Osteocyte (in vitro differentiated cells): ENCODE measurements at regions not wholly inside any gene's neighbourhood (a gene's known extent, or its start where the extent isn't known, plus 50 kb on each side); places are given as distances from the start of the nearest gene placed in this dataset.

Experiments used
- DNase-seq: peaks from one replicate; pipeline ENCODE4 v3.0.0; 2021; ENCODE audit warnings: mixed read lengths; ENCODE audit not compliant: unreplicated experiment; ENCODE audit errors: extremely low spot score
- H3K27ac Mint-ChIP-seq: one replicate; pipeline ENCODE4 v1.8.0; 2021; ENCODE audit warnings: mild to moderate bottlenecking, mixed read lengths; ENCODE audit not compliant: unreplicated experiment
- H3K27me3 Mint-ChIP-seq: one replicate; pipeline ENCODE4 v1.8.0; 2021; ENCODE audit warnings: mixed read lengths; ENCODE audit not compliant: unreplicated experiment
- H3K36me3 Mint-ChIP-seq: one replicate; pipeline ENCODE4 v1.8.0; 2021; ENCODE audit warnings: mixed read lengths; ENCODE audit not compliant: unreplicated experiment
- H3K4me1 Mint-ChIP-seq: one replicate; pipeline ENCODE4 v1.8.0; 2021; ENCODE audit warnings: mixed read lengths; ENCODE audit not compliant: unreplicated experiment
- H3K4me3 Mint-ChIP-seq: one replicate; pipeline ENCODE4 v1.8.0; 2021; ENCODE audit warnings: mild to moderate bottlenecking, moderate library complexity, mixed read lengths; ENCODE audit not compliant: unreplicated experiment
- H3K9me3 Mint-ChIP-seq: one replicate; pipeline ENCODE4 v1.8.0; 2021; ENCODE audit warnings: mixed read lengths; ENCODE audit not compliant: unreplicated experiment
- TF ChIP-seq, protein P1 (sequence below): fragments of 200-600 bp; sonication (generic); IDR thresholded peaks from 2 replicates; pipeline ENCODE4 v1.5.0; 2021; ENCODE audit warnings: antibody characterized with exemption, mild to moderate bottlenecking, moderate library complexity

DNA sequence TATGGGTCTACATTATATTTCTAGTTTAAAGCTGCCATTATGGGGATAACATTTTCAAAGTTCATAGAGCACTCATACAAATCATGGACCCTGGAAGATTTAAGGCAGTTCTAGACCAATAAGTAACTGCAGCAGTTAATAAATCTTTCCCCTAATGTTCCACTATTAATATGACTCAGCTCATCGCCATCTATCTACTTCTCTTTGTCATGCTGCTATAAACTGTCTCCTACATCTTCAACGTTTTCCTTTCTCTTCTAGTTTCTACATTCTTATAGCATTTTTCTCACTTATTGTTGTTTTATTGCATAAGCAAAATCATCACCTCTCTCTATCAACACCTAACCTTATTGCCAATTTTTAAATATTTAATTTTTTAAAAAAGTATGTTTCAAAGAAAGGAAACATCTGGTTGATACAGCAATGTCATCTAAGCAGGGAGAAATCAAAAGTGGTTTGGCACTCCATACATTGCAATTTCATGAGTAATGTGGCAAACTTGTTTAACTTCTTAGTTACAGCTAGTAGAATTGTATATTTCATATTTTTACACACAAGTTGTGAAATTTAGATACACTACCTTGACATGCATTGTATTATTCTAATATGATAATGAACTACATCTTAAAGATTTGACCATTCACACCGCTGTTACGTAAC is 1500.4 kb upstream of the MIR17HG start:
- Mint-ChIP-seq H3K36me3 (no peaks in the 10 kb centered on the region), H3K9me3 (peaks cover 5% of the 10 kb centered on the region), H3K4me1 (peaks cover 6% of the 10 kb centered on the region), H3K4me3 (no peak overlapping the region), H3K27ac (peak overlapping the region; percentile 61), H3K27me3 (no peaks in the 10 kb centered on the region)
- TF ChIP-seq, protein P1, sequence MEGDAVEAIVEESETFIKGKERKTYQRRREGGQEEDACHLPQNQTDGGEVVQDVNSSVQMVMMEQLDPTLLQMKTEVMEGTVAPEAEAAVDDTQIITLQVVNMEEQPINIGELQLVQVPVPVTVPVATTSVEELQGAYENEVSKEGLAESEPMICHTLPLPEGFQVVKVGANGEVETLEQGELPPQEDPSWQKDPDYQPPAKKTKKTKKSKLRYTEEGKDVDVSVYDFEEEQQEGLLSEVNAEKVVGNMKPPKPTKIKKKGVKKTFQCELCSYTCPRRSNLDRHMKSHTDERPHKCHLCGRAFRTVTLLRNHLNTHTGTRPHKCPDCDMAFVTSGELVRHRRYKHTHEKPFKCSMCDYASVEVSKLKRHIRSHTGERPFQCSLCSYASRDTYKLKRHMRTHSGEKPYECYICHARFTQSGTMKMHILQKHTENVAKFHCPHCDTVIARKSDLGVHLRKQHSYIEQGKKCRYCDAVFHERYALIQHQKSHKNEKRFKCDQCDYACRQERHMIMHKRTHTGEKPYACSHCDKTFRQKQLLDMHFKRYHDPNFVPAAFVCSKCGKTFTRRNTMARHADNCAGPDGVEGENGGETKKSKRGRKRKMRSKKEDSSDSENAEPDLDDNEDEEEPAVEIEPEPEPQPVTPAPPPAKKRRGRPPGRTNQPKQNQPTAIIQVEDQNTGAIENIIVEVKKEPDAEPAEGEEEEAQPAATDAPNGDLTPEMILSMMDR = no peak
- DNase-seq = no peak

DNA sequence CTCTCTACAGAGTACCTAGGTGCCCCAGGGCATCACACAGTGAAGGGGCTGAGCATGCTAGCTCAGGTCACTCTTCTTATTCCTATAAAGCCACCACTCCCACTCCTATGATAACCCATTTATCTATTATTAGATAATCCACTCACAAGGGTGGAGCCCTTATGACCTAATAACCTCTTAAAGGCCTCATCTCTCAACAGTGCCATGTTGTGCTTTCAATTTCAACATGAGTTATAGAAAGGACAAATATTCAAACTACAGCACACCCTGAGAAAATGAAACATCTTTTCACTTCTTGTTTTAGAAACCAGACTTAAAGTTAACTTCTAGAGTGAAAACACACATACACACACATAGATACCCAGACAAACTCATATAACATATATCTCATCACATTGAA is 1494.9 kb upstream of the MIR17HG start:
- Mint-ChIP-seq H3K9me3 (peaks cover 5% of the 10 kb centered on the region), H3K27me3 (no peaks in the 10 kb centered on the region), H3K4me3 (no peak overlapping the region), H3K36me3 (no peaks in the 10 kb centered on the region), H3K4me1 (no peaks in the 10 kb centered on the region), H3K27ac (peak overlapping the region; percentile 31)
- no peak for DNase-seq
- TF ChIP-seq, protein P1 = no peak

DNA sequence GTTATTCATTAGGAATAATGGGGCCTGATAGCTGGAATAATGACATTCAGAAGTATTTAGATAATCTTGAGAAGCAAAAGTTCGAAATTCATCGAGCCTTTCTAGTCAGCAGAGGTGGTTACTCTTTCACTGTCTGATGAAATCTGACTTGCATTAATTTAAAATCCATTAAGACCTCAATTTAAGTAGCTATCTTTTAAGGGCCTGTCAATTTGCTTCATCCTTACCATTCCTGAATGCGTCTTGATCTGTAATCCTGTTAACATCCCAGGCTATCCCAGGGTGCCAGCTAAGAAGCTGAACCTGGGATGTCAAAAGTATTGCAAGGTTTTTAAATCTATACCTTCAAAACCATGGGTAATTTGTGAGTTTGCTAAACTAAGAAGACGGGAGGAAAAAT is 1491.0 kb upstream of the MIR17HG start:
- no peak overlapping the region for H3K27ac Mint-ChIP-seq
- H3K4me3 Mint-ChIP-seq = no peak overlapping the region
- H3K9me3 Mint-ChIP-seq = no peaks in the 10 kb centered on the region
- no peak for DNase-seq
- H3K4me1 Mint-ChIP-seq = no peaks in the 10 kb centered on the region
- TF ChIP-seq, protein P1 = no peak
- H3K36me3 Mint-ChIP-seq = no peaks in the 10 kb centered on the region
- no peaks in the 10 kb centered on the region for H3K27me3 Mint-ChIP-seq

DNA sequence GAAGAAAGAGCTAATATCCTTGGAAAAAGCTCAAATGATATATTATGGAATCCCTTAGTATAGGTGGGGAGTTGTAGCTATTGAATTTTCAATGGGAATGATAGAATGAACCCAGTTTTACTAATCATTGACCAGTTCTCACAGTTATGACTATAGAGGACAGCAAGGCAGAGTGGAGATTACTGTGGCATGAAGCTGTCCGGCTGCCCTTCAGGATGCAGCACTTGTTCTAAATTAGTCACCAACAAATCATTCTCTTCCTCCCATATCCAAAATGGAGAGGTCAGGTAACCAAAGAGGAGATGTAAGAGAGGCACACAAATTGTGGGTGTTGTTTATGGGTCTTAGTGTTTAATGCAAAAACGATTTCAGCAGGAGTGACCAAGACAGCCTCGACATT is 1490.0 kb upstream of the MIR17HG start:
- Mint-ChIP-seq H3K36me3 (no peaks in the 10 kb centered on the region), H3K4me3 (no peak overlapping the region), H3K27ac (no peak overlapping the region), H3K4me1 (no peaks in the 10 kb centered on the region), H3K9me3 (no peaks in the 10 kb centered on the region), H3K27me3 (no peaks in the 10 kb centered on the region)
- TF ChIP-seq, protein P1 = no peak
- no peak for DNase-seq

DNA sequence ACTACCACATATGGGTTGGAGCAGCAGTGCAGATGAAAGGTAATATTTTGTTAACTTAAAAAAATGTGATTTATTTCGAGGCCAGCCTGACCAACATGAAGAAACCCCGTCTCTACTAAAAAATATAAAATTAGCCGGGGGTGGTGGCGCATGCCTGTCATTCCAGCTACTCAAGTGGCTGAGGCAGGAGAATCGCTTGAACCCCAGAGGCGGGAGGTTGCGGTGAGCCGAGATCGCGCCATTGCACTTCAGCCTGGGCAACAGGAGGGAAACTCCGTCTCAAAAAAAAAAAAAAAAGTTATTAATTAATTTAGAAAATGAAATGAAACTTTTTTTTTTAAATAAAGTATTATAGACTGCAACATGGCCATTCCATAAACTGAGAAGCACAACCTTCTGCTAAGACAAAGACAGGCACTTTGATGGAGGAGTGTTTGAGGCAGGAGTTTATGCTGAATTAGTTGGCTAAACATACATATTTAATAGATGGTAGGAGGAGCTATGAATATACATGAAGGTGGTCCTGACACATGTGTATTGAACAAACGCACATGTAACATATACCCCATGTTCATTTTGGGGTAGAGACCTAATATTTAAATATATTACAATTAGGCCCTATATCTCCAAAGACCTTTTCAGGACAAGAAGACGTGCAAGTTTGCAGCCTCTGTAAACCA is 1485.3 kb upstream of the MIR17HG start:
- Mint-ChIP-seq H3K27ac (no peak overlapping the region), H3K36me3 (no peaks in the 10 kb centered on the region), H3K4me1 (no peaks in the 10 kb centered on the region), H3K4me3 (no peak overlapping the region), H3K9me3 (no peaks in the 10 kb centered on the region), H3K27me3 (no peaks in the 10 kb centered on the region)
- TF ChIP-seq, protein P1 = no peak
- DNase-seq = no peak
